ENCODE measurements at regions not wholly inside any gene's neighbourhood (a gene's known extent, or its start where the extent isn't known, plus 50 kb on each side); places are given as distances from the start of the nearest gene placed in this dataset.

- H3K27me3 Mint-ChIP-seq, result peaks cover 13 to 15% of the 10 kb centered on the region in 2 donors
- no peak for ATAC-seq (replicated peaks)
- no peaks in the 10 kb centered on the region for H3K4me1 Mint-ChIP-seq (ENCODE audit: low read depth in 2 of 2)
- H3K9me3 Mint-ChIP-seq, result no peaks in the 10 kb centered on the region
- peaks cover 3% of the 10 kb centered on the region for H3K36me3 Mint-ChIP-seq (ENCODE audit: insufficient read depth)
- no peak overlapping the region for H3K4me3 Mint-ChIP-seq
- no peak overlapping the region for H3K27ac Mint-ChIP-seq
- DNase-seq, result no peak
Observed at GRCh38 chr9:1960342-1961042, 54.7 kb upstream of the SMARCA2 start.

- Mint-ChIP-seq H3K4me1 (ENCODE audit: low read depth in 2 of 2) (no peaks in the 10 kb centered on the region), H3K27ac (no peak overlapping the region), H3K9me3 (no peaks in the 10 kb centered on the region), H3K4me3 (no peak overlapping the region), H3K36me3 (ENCODE audit: insufficient read depth) (peaks cover 3% of the 10 kb centered on the region), H3K27me3 (peaks cover 13 to 24% of the 10 kb centered on the region in 2 donors)
- no peak for ATAC-seq (replicated peaks)
- DNase-seq, result no peak
Observed at GRCh38 chr9:1962122-1962521, 53.0 kb upstream of the SMARCA2 start.

GRCh38 chr9:1962588-1963106 lies 52.5 kb upstream of the SMARCA2 start:
- no peak for ATAC-seq (replicated peaks)
- peaks cover 13 to 29% of the 10 kb centered on the region in 2 donors for H3K27me3 Mint-ChIP-seq

GRCh38 chr9:1964093-1964492 lies 51.1 kb upstream of the SMARCA2 start:
- DNase-seq, result no peak
- peaks cover 13 to 32% of the 10 kb centered on the region in 2 donors for H3K27me3 Mint-ChIP-seq
- H3K36me3 Mint-ChIP-seq (ENCODE audit: insufficient read depth), result peaks cover 3% of the 10 kb centered on the region
- H3K27ac Mint-ChIP-seq, result no peak overlapping the region
- H3K4me1 Mint-ChIP-seq (ENCODE audit: low read depth in 2 of 2), result no peaks in the 10 kb centered on the region
- H3K9me3 Mint-ChIP-seq, result no peaks in the 10 kb centered on the region
- no peak for ATAC-seq (replicated peaks)
- H3K4me3 Mint-ChIP-seq, result no peak overlapping the region

More at GRCh38 chr9:1962588-1963106, 52.5 kb upstream of the SMARCA2 start:
- Mint-ChIP-seq H3K9me3 (no peaks in the 10 kb centered on the region), H3K4me3 (no peak overlapping the region), H3K27ac (no peak overlapping the region), H3K36me3 (ENCODE audit: insufficient read depth) (peaks cover 3% of the 10 kb centered on the region), H3K4me1 (ENCODE audit: low read depth in 2 of 2) (no peaks in the 10 kb centered on the region)
- DNase-seq, result no peak

Data from effector memory CD8-positive, alpha-beta T cell (primary cell).